Esophagus muscularis mucosa (tissue), 3 donors: ENCODE measurements at regions not wholly inside any gene's neighbourhood (a gene's known extent, or its start where the extent isn't known, plus 50 kb on each side); places are given as distances from the start of the nearest gene placed in this dataset.

ENCODE experiments used
- POLR2A ChIP-seq: fragments of 450-650 bp; IDR thresholded peaks from one replicate; pipeline ENCODE4 v1.6.1; 2017; ENCODE audit warnings: antibody characterized with exemption, moderate library complexity, mild to moderate bottlenecking, low read depth
- POLR2AphosphoS5 ChIP-seq, 2 donors: sonication (generic); formaldehyde crosslinking; IDR thresholded peaks; one replicate each; pipeline ENCODE4 v1.6.1; 2017; ENCODE audit warnings: antibody characterized with exemption in 2 of 2
- TF ChIP-seq, protein P1 (sequence below), 3 experiments: fragments of 200-600 bp in 2 of 3; fragments of 450-650 bp in 1 of 3; sonication (generic) in 2 of 3; IDR thresholded peaks; one replicate each; pipeline ENCODE4 v1.5.1; 2017 to 2019; ENCODE audit warnings: antibody characterized with exemption in 3 of 3, mild to moderate bottlenecking in 2 of 3, moderate library complexity in 1 of 3

DNA sequence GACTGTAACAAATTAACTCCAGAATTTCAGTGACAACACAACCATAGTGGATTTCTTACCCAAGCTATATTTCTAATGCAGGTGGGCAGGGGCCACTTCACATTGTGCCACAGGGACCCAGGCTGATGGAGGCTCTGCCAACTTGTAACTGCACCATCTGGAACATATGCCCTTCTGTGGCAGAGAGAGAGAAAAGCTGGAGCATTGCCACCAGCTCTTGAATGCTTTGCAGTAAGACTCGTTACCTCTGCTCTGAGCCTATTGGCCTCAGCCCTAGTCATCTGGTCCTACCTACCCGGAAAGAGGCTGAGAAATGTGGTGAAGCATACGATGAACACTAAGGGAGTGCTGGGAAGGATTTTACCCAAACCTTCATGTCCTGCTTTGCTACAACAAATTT lies 587.1 kb downstream of the ZNF385D start:
- TF ChIP-seq, protein P1, sequence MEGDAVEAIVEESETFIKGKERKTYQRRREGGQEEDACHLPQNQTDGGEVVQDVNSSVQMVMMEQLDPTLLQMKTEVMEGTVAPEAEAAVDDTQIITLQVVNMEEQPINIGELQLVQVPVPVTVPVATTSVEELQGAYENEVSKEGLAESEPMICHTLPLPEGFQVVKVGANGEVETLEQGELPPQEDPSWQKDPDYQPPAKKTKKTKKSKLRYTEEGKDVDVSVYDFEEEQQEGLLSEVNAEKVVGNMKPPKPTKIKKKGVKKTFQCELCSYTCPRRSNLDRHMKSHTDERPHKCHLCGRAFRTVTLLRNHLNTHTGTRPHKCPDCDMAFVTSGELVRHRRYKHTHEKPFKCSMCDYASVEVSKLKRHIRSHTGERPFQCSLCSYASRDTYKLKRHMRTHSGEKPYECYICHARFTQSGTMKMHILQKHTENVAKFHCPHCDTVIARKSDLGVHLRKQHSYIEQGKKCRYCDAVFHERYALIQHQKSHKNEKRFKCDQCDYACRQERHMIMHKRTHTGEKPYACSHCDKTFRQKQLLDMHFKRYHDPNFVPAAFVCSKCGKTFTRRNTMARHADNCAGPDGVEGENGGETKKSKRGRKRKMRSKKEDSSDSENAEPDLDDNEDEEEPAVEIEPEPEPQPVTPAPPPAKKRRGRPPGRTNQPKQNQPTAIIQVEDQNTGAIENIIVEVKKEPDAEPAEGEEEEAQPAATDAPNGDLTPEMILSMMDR (IDR thresholded peaks at IDR 0.05) = no peak
- TF ChIP-seq POLR2AphosphoS5 (IDR thresholded peaks at IDR 0.05) (no peak), POLR2A (no peak)
